Activated naive CD4-positive, alpha-beta T cell treated with anti-CD3 and anti-CD28 coated beads for 36 hours (primary cell): ENCODE measurements at regions not wholly inside any gene's neighbourhood (a gene's known extent, or its start where the extent isn't known, plus 50 kb on each side); places are given as distances from the start of the nearest gene placed in this dataset.

Experiments used
- CTCF ChIA-PET: fragments of 350-600 bp; sonication (Branson Sonifier 250); formaldehyde crosslinking; loops from one replicate; lab custom pipeline; 2021; ENCODE audit warnings: antibody characterized with exemption; lab: Charles Lee
- DNase-seq: peaks from one replicate; pipeline ENCODE4 v3.0.0-alpha.2; 2020
- H3K27ac Mint-ChIP-seq: one replicate; pipeline ENCODE4 v1.8.0; 2021; ENCODE audit warnings: mild to moderate bottlenecking, mixed read lengths
- H3K27me3 Mint-ChIP-seq: one replicate; pipeline ENCODE4 v1.8.0; 2021; ENCODE audit warnings: low read depth, mixed read lengths
- H3K36me3 Mint-ChIP-seq: one replicate; pipeline ENCODE4 v1.8.0; 2021; ENCODE audit warnings: low read depth, mixed read lengths
- H3K4me1 Mint-ChIP-seq: one replicate; pipeline ENCODE4 v1.8.0; 2021; ENCODE audit warnings: low read depth, mixed read lengths
- H3K4me3 Mint-ChIP-seq: one replicate; pipeline ENCODE4 v1.8.0; 2021; ENCODE audit warnings: mild to moderate bottlenecking, moderate library complexity, mixed read lengths
- H3K9me3 Mint-ChIP-seq: one replicate; pipeline ENCODE4 v1.8.0; 2021; ENCODE audit warnings: mixed read lengths
- intact Hi-C: fragments of 100-400 bp; cut with micrococcal nuclease; formaldehyde crosslinking; loops from one replicate; pipeline ENCODE4 v1.15.1; 2023

GRCh38 chr18:41418598-41418997 is 536.4 kb upstream of the PIK3C3 start:
- Mint-ChIP-seq H3K27me3 (peaks cover 2% of the 10 kb centered on the region), H3K36me3 (no peaks in the 10 kb centered on the region), H3K4me1 (no peaks in the 10 kb centered on the region), H3K27ac (no peak overlapping the region), H3K9me3 (peaks cover 7% of the 10 kb centered on the region), H3K4me3 (no peak overlapping the region)
- CTCF ChIA-PET = no interaction called here
- intact Hi-C loops = no loop called here
- no peak for DNase-seq

- Mint-ChIP-seq H3K4me3 (no peak overlapping the region), H3K4me1 (no peaks in the 10 kb centered on the region), H3K9me3 (peaks cover 7% of the 10 kb centered on the region), H3K27me3 (peaks cover 2% of the 10 kb centered on the region), H3K27ac (no peak overlapping the region), H3K36me3 (no peaks in the 10 kb centered on the region)
- DNase-seq = no peak
- intact Hi-C loops = no loop called here
- CTCF ChIA-PET = no interaction called here
These were observed 539.0 kb upstream of the PIK3C3 start for GRCh38 chr18:41416044-41416443.

GRCh38 chr18:41410006-41410405 is 545.0 kb upstream of the PIK3C3 start:
- no peak overlapping the region for H3K27ac Mint-ChIP-seq
- peaks cover 6% of the 10 kb centered on the region for H3K9me3 Mint-ChIP-seq
- H3K27me3 Mint-ChIP-seq = peaks cover 2% of the 10 kb centered on the region
- no peak overlapping the region for H3K4me3 Mint-ChIP-seq
- intact Hi-C loops = no loop called here
- H3K36me3 Mint-ChIP-seq = no peaks in the 10 kb centered on the region
- CTCF ChIA-PET = no interaction called here
- DNase-seq = no peak
- H3K4me1 Mint-ChIP-seq = no peaks in the 10 kb centered on the region

GRCh38 chr18:41406834-41407233 is 548.2 kb upstream of the PIK3C3 start:
- no peak overlapping the region for H3K4me3 Mint-ChIP-seq
- H3K27ac Mint-ChIP-seq = no peak overlapping the region
- intact Hi-C loops = no loop called here
- no peaks in the 10 kb centered on the region for H3K36me3 Mint-ChIP-seq
- H3K4me1 Mint-ChIP-seq = no peaks in the 10 kb centered on the region
- DNase-seq = no peak
- CTCF ChIA-PET = no interaction called here
- peaks cover 5% of the 10 kb centered on the region for H3K9me3 Mint-ChIP-seq
- H3K27me3 Mint-ChIP-seq = peaks cover 2% of the 10 kb centered on the region

- CTCF ChIA-PET = interaction anchor here (0.5 to 0.6 kb wide), 2 partner anchors 11 to 70 kb away, joined by 3 to 5 read pairs; no protein-coding TSS in a partner anchor
- Mint-ChIP-seq H3K36me3 (no peaks in the 10 kb centered on the region), H3K4me3 (no peak overlapping the region), H3K4me1 (no peaks in the 10 kb centered on the region), H3K27ac (no peak overlapping the region), H3K9me3 (peaks cover 1% of the 10 kb centered on the region), H3K27me3 (no peaks in the 10 kb centered on the region)
- intact Hi-C loops = no loop called here
- no peak for DNase-seq
These were observed 558.2 kb upstream of the PIK3C3 start for GRCh38 chr18:41396861-41397260.

- no peak overlapping the region for H3K27ac Mint-ChIP-seq
- intact Hi-C loops = no loop called here
- H3K36me3 Mint-ChIP-seq = no peaks in the 10 kb centered on the region
- no peak for DNase-seq
- H3K27me3 Mint-ChIP-seq = no peaks in the 10 kb centered on the region
- peaks cover 1% of the 10 kb centered on the region for H3K9me3 Mint-ChIP-seq
- no peak overlapping the region for H3K4me3 Mint-ChIP-seq
- no peaks in the 10 kb centered on the region for H3K4me1 Mint-ChIP-seq
- CTCF ChIA-PET = interaction anchor here (0.5 kb wide), 1 partner anchor 11 kb away, joined by 3 read pairs; no protein-coding TSS in a partner anchor
These were observed 558.8 kb upstream of the PIK3C3 start for GRCh38 chr18:41396211-41396610.

- no peak for DNase-seq
- Mint-ChIP-seq H3K27me3 (no peaks in the 10 kb centered on the region), H3K27ac (no peak overlapping the region), H3K36me3 (no peaks in the 10 kb centered on the region), H3K4me3 (no peak overlapping the region), H3K9me3 (peaks cover 1% of the 10 kb centered on the region), H3K4me1 (no peaks in the 10 kb centered on the region)
- intact Hi-C loops = no loop called here
- CTCF ChIA-PET = no interaction called here
These were observed 559.3 kb upstream of the PIK3C3 start for GRCh38 chr18:41395695-41396094.

- DNase-seq = no peak
- intact Hi-C loops = no loop called here
These were observed 563.1 kb upstream of the PIK3C3 start for GRCh38 chr18:41391616-41392595.

GRCh38 chr18:41390309-41390708 is 564.7 kb upstream of the PIK3C3 start:
- Mint-ChIP-seq H3K9me3 (no peaks in the 10 kb centered on the region), H3K36me3 (no peaks in the 10 kb centered on the region), H3K27ac (no peak overlapping the region), H3K4me1 (no peaks in the 10 kb centered on the region), H3K4me3 (no peak overlapping the region), H3K27me3 (no peaks in the 10 kb centered on the region)
- CTCF ChIA-PET = interaction anchor here (1.1 kb wide), 1 partner anchor 32 kb away, joined by 3 read pairs; no protein-coding TSS in a partner anchor
- intact Hi-C loops = no loop called here
- no peak for DNase-seq

More at GRCh38 chr18:41391616-41392595, 563.1 kb upstream of the PIK3C3 start:
- no peaks in the 10 kb centered on the region for H3K9me3 Mint-ChIP-seq
- CTCF ChIA-PET = no interaction called here
- H3K27ac Mint-ChIP-seq = no peak overlapping the region
- H3K4me1 Mint-ChIP-seq = no peaks in the 10 kb centered on the region
- H3K27me3 Mint-ChIP-seq = no peaks in the 10 kb centered on the region
- H3K36me3 Mint-ChIP-seq = no peaks in the 10 kb centered on the region
- H3K4me3 Mint-ChIP-seq = no peak overlapping the region

- no peaks in the 10 kb centered on the region for H3K36me3 Mint-ChIP-seq
- CTCF ChIA-PET = no interaction called here
- H3K4me1 Mint-ChIP-seq = no peaks in the 10 kb centered on the region
- DNase-seq = no peak
- no peak overlapping the region for H3K27ac Mint-ChIP-seq
- H3K4me3 Mint-ChIP-seq = no peak overlapping the region
- no peaks in the 10 kb centered on the region for H3K9me3 Mint-ChIP-seq
- intact Hi-C loops = no loop called here
- no peaks in the 10 kb centered on the region for H3K27me3 Mint-ChIP-seq
These were observed 576.4 kb upstream of the PIK3C3 start for GRCh38 chr18:41378598-41378997.

GRCh38 chr18:41373612-41374011 is 581.4 kb upstream of the PIK3C3 start:
- H3K36me3 Mint-ChIP-seq = no peaks in the 10 kb centered on the region
- DNase-seq = no peak
- CTCF ChIA-PET = no interaction called here
- no peak overlapping the region for H3K27ac Mint-ChIP-seq
- no peaks in the 10 kb centered on the region for H3K27me3 Mint-ChIP-seq
- no peaks in the 10 kb centered on the region for H3K4me1 Mint-ChIP-seq
- peaks cover 2% of the 10 kb centered on the region for H3K9me3 Mint-ChIP-seq
- intact Hi-C loops = no loop called here
- H3K4me3 Mint-ChIP-seq = no peak overlapping the region

GRCh38 chr18:41372046-41372665 is 582.9 kb upstream of the PIK3C3 start:
- no peaks in the 10 kb centered on the region for H3K27me3 Mint-ChIP-seq
- no peak overlapping the region for H3K4me3 Mint-ChIP-seq
- no peak overlapping the region for H3K27ac Mint-ChIP-seq
- no peaks in the 10 kb centered on the region for H3K36me3 Mint-ChIP-seq
- H3K4me1 Mint-ChIP-seq = no peaks in the 10 kb centered on the region
- peaks cover 2% of the 10 kb centered on the region for H3K9me3 Mint-ChIP-seq
- intact Hi-C loops = no loop called here
- CTCF ChIA-PET = no interaction called here
- no peak for DNase-seq
